GM12891 (cell line): ENCODE measurements at regions not wholly inside any gene's neighbourhood (a gene's known extent, or its start where the extent isn't known, plus 50 kb on each side); places are given as distances from the start of the nearest gene placed in this dataset.

Source experiments
- POLR2A ChIP-seq: IDR thresholded peaks from 2 replicates; pipeline ENCODE4 v1.6.1; 2011; ENCODE audit warnings: low read depth, low read length, control low read depth
- POLR2AphosphoS5 ChIP-seq: IDR thresholded peaks from 2 replicates; pipeline ENCODE4 v1.6.1; 2011; ENCODE audit warnings: low read depth, low read length, control low read depth
- SPI1 ChIP-seq: IDR thresholded peaks from 2 replicates; pipeline ENCODE4 v1.6.1; 2011; ENCODE audit warnings: low read depth, low read length, control low read depth
- TAF1 ChIP-seq: IDR thresholded peaks from 2 replicates; pipeline ENCODE4 v1.6.1; 2011; ENCODE audit warnings: low read depth, low read length, control low read depth

DNA sequence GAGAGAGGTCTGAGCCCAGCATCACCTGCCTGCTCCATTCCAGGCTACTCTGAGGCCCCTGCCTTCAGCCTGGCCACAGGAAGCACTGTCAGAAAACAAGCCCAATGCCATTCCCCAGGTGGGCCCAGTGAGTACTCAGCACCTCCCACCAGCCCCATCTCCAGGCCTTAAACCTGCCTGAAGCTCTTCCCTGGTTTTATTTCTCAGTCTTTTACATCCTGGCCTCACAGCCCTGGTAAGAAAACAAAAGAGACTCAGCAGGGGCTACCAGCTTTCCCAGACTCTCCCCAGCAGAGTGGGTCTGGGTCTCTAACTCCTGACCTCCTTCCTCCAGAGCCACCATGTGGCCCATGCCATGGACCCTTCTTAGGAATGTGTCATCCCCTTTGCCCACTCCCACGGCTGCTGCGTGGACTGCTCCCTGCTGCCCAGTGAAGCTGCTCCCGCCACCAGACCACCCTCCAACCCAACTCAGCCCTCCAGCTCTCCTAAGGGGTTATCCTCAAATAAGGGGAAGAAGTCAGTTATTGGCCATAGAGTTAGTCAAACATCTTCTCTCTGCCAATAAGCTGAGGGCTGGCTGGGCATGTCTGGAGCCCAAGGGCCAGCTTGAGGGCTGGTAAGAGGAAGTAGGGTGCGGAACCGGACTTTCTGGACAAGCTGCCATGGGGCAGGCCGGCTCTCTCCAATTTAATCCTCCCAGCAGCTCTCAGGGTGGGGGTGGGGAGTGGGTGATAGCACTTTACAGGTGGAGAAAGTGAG lies 116.7 kb upstream of the LINGO1 start:
- TF ChIP-seq TAF1: no peak
- no peak for TF ChIP-seq POLR2A
- no peak for TF ChIP-seq POLR2AphosphoS5
- no peak for TF ChIP-seq SPI1
